CD4-positive, alpha-beta memory T cell (primary cell): ENCODE measurements at regions not wholly inside any gene's neighbourhood (a gene's known extent, or its start where the extent isn't known, plus 50 kb on each side); places are given as distances from the start of the nearest gene placed in this dataset.

Experiments
- CTCF ChIA-PET: fragments of 350-600 bp; sonication (Branson Sonifier 250); formaldehyde crosslinking; loops from one replicate; lab custom pipeline; 2021; ENCODE audit warnings: inconsistent platforms; ENCODE audit not compliant: partially characterized antibody; lab: Charles Lee
- POLR2A ChIA-PET: fragments of 350-600 bp; sonication (Branson Sonifier 250); formaldehyde crosslinking; loops from one replicate; lab custom pipeline; 2021; ENCODE audit not compliant: partially characterized antibody; lab: Charles Lee
- DNase-seq, 5 donors: peaks; one replicate each; pipeline versions ENCODE4 v3.0.0 to v3.0.0-alpha.2; 2020 to 2022; ENCODE audit warnings: mixed read lengths in 1 of 5
- H3K27ac ChIP-seq: one replicate; pipeline ENCODE4 v1.7.0; 2013; ENCODE audit warnings: low read depth, low read length
- H3K27me3 ChIP-seq: 2 replicates; pipeline ENCODE4 v1.7.0; 2013; ENCODE audit warnings: mild to moderate bottlenecking, low read length, moderate library complexity; ENCODE audit not compliant: insufficient read depth
- H3K36me3 ChIP-seq: 2 replicates; pipeline ENCODE4 v1.7.0; 2013; ENCODE audit warnings: mild to moderate bottlenecking, low read length, moderate library complexity; ENCODE audit not compliant: insufficient read depth
- H3K4me1 ChIP-seq: 2 replicates; pipeline ENCODE4 v1.7.0; 2013; ENCODE audit warnings: mild to moderate bottlenecking, low read length, moderate library complexity; ENCODE audit not compliant: insufficient read depth
- H3K4me3 ChIP-seq, 2 donors: one replicate each; pipeline ENCODE4 v1.7.0; 2013; ENCODE audit warnings: low read length in 2 of 2, mild to moderate bottlenecking in 1 of 2
- H3K9me3 ChIP-seq, 2 donors: one replicate each; pipeline ENCODE4 v1.7.0; 2013; ENCODE audit warnings: low read length in 2 of 2, control low read depth in 1 of 2; ENCODE audit not compliant: control insufficient read depth in 1 of 2
- H3K27ac Mint-ChIP-seq, 7 donors: one replicate each; pipeline ENCODE4 v1.8.0; 2020 to 2021; ENCODE audit warnings: mixed read lengths in 7 of 7, mild to moderate bottlenecking in 6 of 7, inconsistent platforms in 3 of 7, moderate library complexity in 3 of 7
- H3K27me3 Mint-ChIP-seq, 2 donors: one replicate each; pipeline ENCODE4 v1.8.0; 2020 to 2021; ENCODE audit warnings: mixed read lengths in 2 of 2
- H3K36me3 Mint-ChIP-seq, 2 donors: one replicate each; pipeline ENCODE4 v1.8.0; 2020 to 2021; ENCODE audit warnings: mixed read lengths in 2 of 2, inconsistent platforms in 1 of 2, mild to moderate bottlenecking in 1 of 2
- H3K4me1 Mint-ChIP-seq, 4 donors: one replicate each; pipeline ENCODE4 v1.8.0; 2020 to 2021; ENCODE audit warnings: mixed read lengths in 4 of 4, mild to moderate bottlenecking in 1 of 4
- H3K4me3 Mint-ChIP-seq, 8 donors: one replicate each; pipeline ENCODE4 v1.8.0; 2020 to 2021; ENCODE audit warnings: mixed read lengths in 8 of 8, mild to moderate bottlenecking in 7 of 8, moderate library complexity in 6 of 8, inconsistent platforms in 3 of 8
- H3K9me3 Mint-ChIP-seq, 8 donors: one replicate each; pipeline ENCODE4 v1.8.0; 2020 to 2021; ENCODE audit warnings: mixed read lengths in 8 of 8, mild to moderate bottlenecking in 5 of 8, inconsistent platforms in 3 of 8, moderate library complexity in 1 of 8
- intact Hi-C: fragments of 100-400 bp; cut with micrococcal nuclease; formaldehyde crosslinking; loops from one replicate; pipeline ENCODE4 v1.15.1; 2023

GRCh38 chr4:181319629-181320028 is 923.6 kb upstream of the TENM3 start:
- no peak overlapping the region for H3K4me3 ChIP-seq
- peaks cover 0 to 3% (median 0%) of the 10 kb centered on the region in 8 donors for H3K9me3 Mint-ChIP-seq
- intact Hi-C loops: no loop called here
- no peaks in the 10 kb centered on the region for H3K4me1 Mint-ChIP-seq
- no peaks in the 10 kb centered on the region for H3K9me3 ChIP-seq
- CTCF ChIA-PET: no interaction called here
- no peak overlapping the region for H3K4me3 Mint-ChIP-seq
- H3K4me1 ChIP-seq: no peaks in the 10 kb centered on the region
- DNase-seq: no peak
- H3K27ac Mint-ChIP-seq: no peak overlapping the region
- H3K27me3 ChIP-seq: no peaks in the 10 kb centered on the region
- no peaks in the 10 kb centered on the region for H3K36me3 Mint-ChIP-seq
- no peak overlapping the region for H3K27ac ChIP-seq
- H3K36me3 ChIP-seq: no peaks in the 10 kb centered on the region
- POLR2A ChIA-PET: no interaction called here
- H3K27me3 Mint-ChIP-seq: no peaks in the 10 kb centered on the region

- H3K36me3 Mint-ChIP-seq: no peaks in the 10 kb centered on the region
- no peak overlapping the region for H3K27ac ChIP-seq
- H3K36me3 ChIP-seq: no peaks in the 10 kb centered on the region
- H3K27ac Mint-ChIP-seq: no peak overlapping the region
- POLR2A ChIA-PET: no interaction called here
- CTCF ChIA-PET: no interaction called here
- H3K27me3 ChIP-seq: no peaks in the 10 kb centered on the region
- H3K4me3 ChIP-seq: no peak overlapping the region
- peaks cover 0 to 13% (median 1%) of the 10 kb centered on the region in 8 donors for H3K9me3 Mint-ChIP-seq
- intact Hi-C loops: no loop called here
- no peaks in the 10 kb centered on the region for H3K4me1 ChIP-seq
- H3K4me3 Mint-ChIP-seq: no peak overlapping the region
- DNase-seq: no peak
- H3K27me3 Mint-ChIP-seq: no peaks in the 10 kb centered on the region
- H3K9me3 ChIP-seq: no peaks in the 10 kb centered on the region
- no peaks in the 10 kb centered on the region for H3K4me1 Mint-ChIP-seq
Observed at GRCh38 chr4:181323061-181323460, 920.1 kb upstream of the TENM3 start.

- Mint-ChIP-seq H3K36me3 (no peaks in the 10 kb centered on the region), H3K27me3 (no peaks in the 10 kb centered on the region), H3K27ac (no peak overlapping the region), H3K4me3 (no peak overlapping the region), H3K9me3 (peaks cover 2 to 10% (median 7%) of the 10 kb centered on the region in 8 donors), H3K4me1 (no peaks in the 10 kb centered on the region)
- DNase-seq: no peak
- H3K27ac ChIP-seq: no peak overlapping the region
- intact Hi-C loops: no loop called here
- no peak overlapping the region for H3K4me3 ChIP-seq
- H3K9me3 ChIP-seq: no peaks in the 10 kb centered on the region
- ChIA-PET POLR2A (no interaction called here), CTCF (no interaction called here)
- H3K4me1 ChIP-seq: no peaks in the 10 kb centered on the region
- no peaks in the 10 kb centered on the region for H3K27me3 ChIP-seq
- no peaks in the 10 kb centered on the region for H3K36me3 ChIP-seq
Observed at GRCh38 chr4:181330654-181331201, 912.5 kb upstream of the TENM3 start.

GRCh38 chr4:181331214-181331613 is 912.0 kb upstream of the TENM3 start:
- H3K27ac Mint-ChIP-seq: no peak overlapping the region
- no peak overlapping the region for H3K4me3 Mint-ChIP-seq
- H3K27me3 Mint-ChIP-seq: no peaks in the 10 kb centered on the region
- Histone ChIP-seq H3K36me3 (no peaks in the 10 kb centered on the region), H3K4me1 (no peaks in the 10 kb centered on the region), H3K27ac (no peak overlapping the region), H3K9me3 (no peaks in the 10 kb centered on the region), H3K4me3 (no peak overlapping the region), H3K27me3 (no peaks in the 10 kb centered on the region)
- POLR2A ChIA-PET: no interaction called here
- CTCF ChIA-PET: no interaction called here
- peaks cover 2 to 10% (median 7%) of the 10 kb centered on the region in 8 donors for H3K9me3 Mint-ChIP-seq
- no peaks in the 10 kb centered on the region for H3K4me1 Mint-ChIP-seq
- intact Hi-C loops: no loop called here
- DNase-seq: no peak
- H3K36me3 Mint-ChIP-seq: no peaks in the 10 kb centered on the region

GRCh38 chr4:181345931-181346330 is 897.3 kb upstream of the TENM3 start:
- H3K9me3 Mint-ChIP-seq: peaks cover 4 to 21% (median 7%) of the 10 kb centered on the region in 8 donors
- no peak overlapping the region for H3K4me3 Mint-ChIP-seq
- no peaks in the 10 kb centered on the region for H3K27me3 Mint-ChIP-seq
- Histone ChIP-seq H3K4me3 (no peak overlapping the region), H3K27me3 (no peaks in the 10 kb centered on the region), H3K9me3 (no peaks in the 10 kb centered on the region), H3K27ac (no peak overlapping the region), H3K4me1 (no peaks in the 10 kb centered on the region), H3K36me3 (no peaks in the 10 kb centered on the region)
- H3K36me3 Mint-ChIP-seq: no peaks in the 10 kb centered on the region
- no peak overlapping the region for H3K27ac Mint-ChIP-seq
- ChIA-PET CTCF (no interaction called here), POLR2A (no interaction called here)
- intact Hi-C loops: no loop called here
- no peak for DNase-seq
- H3K4me1 Mint-ChIP-seq: no peaks in the 10 kb centered on the region

- H3K4me1 Mint-ChIP-seq: no peaks in the 10 kb centered on the region
- no peaks in the 10 kb centered on the region for H3K4me1 ChIP-seq
- no peak for DNase-seq
- ChIA-PET CTCF (no interaction called here), POLR2A (no interaction called here)
- H3K27me3 Mint-ChIP-seq: no peaks in the 10 kb centered on the region
- no peaks in the 10 kb centered on the region for H3K36me3 ChIP-seq
- H3K27me3 ChIP-seq: no peaks in the 10 kb centered on the region
- H3K27ac Mint-ChIP-seq: no peak overlapping the region
- no peak overlapping the region for H3K4me3 ChIP-seq
- H3K4me3 Mint-ChIP-seq: no peak overlapping the region
- no peaks in the 10 kb centered on the region for H3K36me3 Mint-ChIP-seq
- intact Hi-C loops: no loop called here
- no peaks in the 10 kb centered on the region for H3K9me3 ChIP-seq
- H3K9me3 Mint-ChIP-seq: peaks cover 2 to 17% (median 5%) of the 10 kb centered on the region in 8 donors
- H3K27ac ChIP-seq: no peak overlapping the region
Observed at GRCh38 chr4:181350615-181351415, 892.4 kb upstream of the TENM3 start.

GRCh38 chr4:181364504-181364903 is 878.7 kb upstream of the TENM3 start:
- POLR2A ChIA-PET: no interaction called here
- no peaks in the 10 kb centered on the region for H3K9me3 ChIP-seq
- intact Hi-C loops: no loop called here
- CTCF ChIA-PET: no interaction called here
- no peaks in the 10 kb centered on the region for H3K36me3 ChIP-seq
- Mint-ChIP-seq H3K27ac (no peak overlapping the region), H3K4me1 (no peaks in the 10 kb centered on the region), H3K36me3 (no peaks in the 10 kb centered on the region), H3K4me3 (no peak overlapping the region), H3K9me3 (peaks cover 0 to 3% (median 0%) of the 10 kb centered on the region in 8 donors), H3K27me3 (no peaks in the 10 kb centered on the region)
- no peak for DNase-seq
- H3K4me1 ChIP-seq: no peaks in the 10 kb centered on the region
- no peak overlapping the region for H3K4me3 ChIP-seq
- no peak overlapping the region for H3K27ac ChIP-seq
- no peaks in the 10 kb centered on the region for H3K27me3 ChIP-seq
